H1 (cell line): ENCODE measurements at regions not wholly inside any gene's neighbourhood (a gene's known extent, or its start where the extent isn't known, plus 50 kb on each side); places are given as distances from the start of the nearest gene placed in this dataset.
A peak's percentile ranks its signal among the peaks of the same experiment; 100 is the strongest.

Experiments used
- CTCF ChIA-PET: fragments of 300-600 bp; sonication (Branson Sonifier 250); formaldehyde crosslinking; loops from one replicate; lab custom pipeline; 2021; ENCODE audit not compliant: partially characterized antibody; lab: Charles Lee
- POLR2A ChIA-PET: fragments of 300-600 bp; sonication (Branson Sonifier 250); formaldehyde crosslinking; loops from one replicate; lab custom pipeline; 2021; ENCODE audit warnings: inconsistent platforms; ENCODE audit not compliant: partially characterized antibody; lab: Charles Lee
- DNase-seq, 2 experiments: peaks; one replicate each; pipeline versions ENCODE4 v3.0.0 to v3.0.0-alpha.2; 2010 to 2022; ENCODE audit warnings: low spot score in 2 of 2, low read depth in 1 of 2, mixed read lengths in 1 of 2
- FAIRE-seq: peaks from 2 replicates; lab custom pipeline; 2011; peaks lifted over from hg19 to GRCh38; lab: Jason Lieb, UNC
- H2AFZ ChIP-seq: 2 replicates; pipeline ENCODE4 v1.8.1; 2012; ENCODE audit warnings: low read length, inconsistent platforms
- H2AK5ac ChIP-seq: 2 replicates; pipeline ENCODE4 v1.6.1; 2013; ENCODE audit warnings: low read depth, low read length
- H2BK120ac ChIP-seq: replicated peaks from 2 replicates; pipeline ENCODE3; 2013; ENCODE audit warnings: low read depth, low read length, inconsistent platforms
- H2BK12ac ChIP-seq: 2 replicates; pipeline ENCODE4 v1.6.1; 2013; ENCODE audit warnings: low read depth, low read length
- H2BK15ac ChIP-seq: 2 replicates; pipeline ENCODE4 v1.6.1; 2013; ENCODE audit warnings: low read length
- H2BK20ac ChIP-seq: 2 replicates; pipeline ENCODE4 v1.6.1; 2013; ENCODE audit warnings: low read length
- H2BK5ac ChIP-seq: 2 replicates; pipeline ENCODE4 v1.6.1; 2013; ENCODE audit warnings: low read depth, low read length
- H3K14ac ChIP-seq: 2 replicates; pipeline ENCODE4 v1.6.1; 2013; ENCODE audit warnings: inconsistent platforms; ENCODE audit not compliant: insufficient read length
- H3K18ac ChIP-seq: 2 replicates; pipeline ENCODE4 v1.6.1; 2013; ENCODE audit warnings: low read length; ENCODE audit errors: extremely low read depth
- H3K23ac ChIP-seq: 2 replicates; pipeline ENCODE4 v1.6.1; 2013; ENCODE audit warnings: inconsistent platforms; ENCODE audit not compliant: insufficient read length
- H3K23me2 ChIP-seq: 2 replicates; pipeline ENCODE4 v1.6.1; 2013; ENCODE audit warnings: low read depth, low read length
- H3K27ac ChIP-seq: 2 replicates; pipeline ENCODE4 v1.6.1; 2011; ENCODE audit warnings: low read depth, low read length, inconsistent platforms
- H3K27me3 ChIP-seq, 4 experiments: replicated peaks in 1 of 4; 1 replicate in 1 of 4; 2 replicates in 3 of 4; pipeline versions ENCODE4 v1.6.1 to v1.8.1; 2011 to 2013; ENCODE audit warnings: low read length in 3 of 4, mild to moderate bottlenecking in 3 of 4, inconsistent platforms in 2 of 4, mixed read lengths in 2 of 4, moderate library complexity in 1 of 4; ENCODE audit not compliant: control insufficient read depth in 3 of 4, insufficient read depth in 3 of 4; ENCODE audit errors: extremely low read depth in 1 of 4
- H3K36me3 ChIP-seq, 4 experiments: 2 replicates each; pipeline versions ENCODE4 v1.6.1 to v1.8.1; 2011 to 2013; ENCODE audit warnings: mild to moderate bottlenecking in 4 of 4, low read length in 3 of 4, moderate library complexity in 2 of 4, control low read depth in 1 of 4, inconsistent platforms in 1 of 4; ENCODE audit not compliant: insufficient read depth in 4 of 4, control insufficient read depth in 2 of 4
- H3K4ac ChIP-seq: replicated peaks from 2 replicates; pipeline ENCODE3; 2013; ENCODE audit warnings: low read length, low read depth, mixed read lengths, inconsistent platforms; ENCODE audit not compliant: insufficient read length
- H3K4me1 ChIP-seq, 4 experiments: replicated peaks in 1 of 4; 1 replicate in 1 of 4; 2 replicates in 3 of 4; pipeline versions ENCODE4 v1.6.1 to v1.8.1; 2011 to 2013; ENCODE audit warnings: low read length in 3 of 4, inconsistent platforms in 2 of 4, mixed read lengths in 1 of 4; ENCODE audit not compliant: insufficient read depth in 4 of 4, control insufficient read depth in 3 of 4
- H3K4me2 ChIP-seq, 2 experiments: 2 replicates each; pipeline versions ENCODE4 v1.6.1 to v1.8.1; 2011 to 2013; ENCODE audit warnings: low read depth in 2 of 2, low read length in 2 of 2, control low read depth in 1 of 2, inconsistent platforms in 1 of 2, mild to moderate bottlenecking in 1 of 2; ENCODE audit not compliant: insufficient read depth in 1 of 2
- H3K4me3 ChIP-seq, 4 experiments: fragments of 200-600, 300-600 bp in 1 of 4; sonication (generic), shearing (Covaris generic), sonication (Bioruptor Twin) in 1 of 4; 2 replicates each; pipeline versions ENCODE4 v1.5.1 to v1.8.1; 2011 to 2016; ENCODE audit warnings: low read length in 4 of 4, low read depth in 3 of 4, control low read depth in 2 of 4, inconsistent platforms in 2 of 4, mild to moderate bottlenecking in 2 of 4, mixed read lengths in 1 of 4, moderate library complexity in 1 of 4; ENCODE audit not compliant: insufficient read depth in 2 of 4; ENCODE audit errors: extremely low read depth in 1 of 4
- H3K56ac ChIP-seq: replicated peaks from 2 replicates; pipeline ENCODE3; 2013; ENCODE audit warnings: low read depth, mild to moderate bottlenecking, mixed read lengths, low read length, inconsistent platforms; ENCODE audit not compliant: insufficient read length
- H3K79me1 ChIP-seq: 2 replicates; pipeline ENCODE4 v1.6.1; 2013; ENCODE audit warnings: low read depth, low read length, control low read depth
- H3K79me2 ChIP-seq, 2 experiments: 2 replicates each; pipeline versions ENCODE4 v1.6.1 to v1.8.1; 2012 to 2013; ENCODE audit warnings: low read length in 2 of 2, mild to moderate bottlenecking in 2 of 2, inconsistent platforms in 1 of 2; ENCODE audit not compliant: insufficient read depth in 2 of 2, control insufficient read depth in 1 of 2
- H3K9ac ChIP-seq, 4 experiments: replicated peaks in 1 of 4; 1 replicate in 1 of 4; 2 replicates in 3 of 4; pipeline versions ENCODE4 v1.6.1 to v1.8.1; 2011 to 2013; ENCODE audit warnings: low read depth in 3 of 4, low read length in 3 of 4, control low read depth in 2 of 4, mild to moderate bottlenecking in 2 of 4, moderate library complexity in 2 of 4, inconsistent platforms in 1 of 4; ENCODE audit errors: extremely low read depth in 1 of 4
- H3K9me3 ChIP-seq, 2 experiments: 2 replicates each; pipeline versions ENCODE4 v1.6.1 to v1.8.1; 2012 to 2013; ENCODE audit warnings: mild to moderate bottlenecking in 2 of 2, moderate library complexity in 2 of 2, control low read depth in 1 of 2, inconsistent platforms in 1 of 2, low read depth in 1 of 2, low read length in 1 of 2, mixed read lengths in 1 of 2; ENCODE audit not compliant: insufficient read depth in 2 of 2
- H4K20me1 ChIP-seq, 2 experiments: replicated peaks in 1 of 2; 2 replicates each; pipeline versions ENCODE3 to v1.8.1; 2011 to 2013; ENCODE audit warnings: inconsistent platforms in 2 of 2, low read length in 2 of 2, mild to moderate bottlenecking in 1 of 2; ENCODE audit not compliant: insufficient read depth in 2 of 2, control insufficient read depth in 1 of 2
- H4K5ac ChIP-seq: 2 replicates; pipeline ENCODE4 v1.6.1; 2013; ENCODE audit warnings: low read length, low read depth, mixed read lengths, inconsistent platforms; ENCODE audit not compliant: insufficient read length
- H4K8ac ChIP-seq: 2 replicates; pipeline ENCODE4 v1.8.0; 2013; ENCODE audit warnings: mild to moderate bottlenecking, moderate library complexity, low read length, inconsistent platforms; ENCODE audit not compliant: insufficient read depth; ENCODE audit errors: extremely low read depth
- H4K91ac ChIP-seq: replicated peaks from 2 replicates; pipeline ENCODE3; 2013; ENCODE audit warnings: low read length, mixed read lengths, inconsistent platforms; ENCODE audit not compliant: insufficient read length
- BRCA1 ChIP-seq: IDR thresholded peaks from 2 replicates; pipeline ENCODE4 v1.6.1; 2012; ENCODE audit warnings: low read depth, low read length, improper control_type of control experiment
- E2F6 ChIP-seq: IDR thresholded peaks from 2 replicates; pipeline ENCODE4 v1.6.1; 2012; ENCODE audit warnings: inconsistent platforms
- MAFK ChIP-seq: IDR thresholded peaks from 2 replicates; pipeline ENCODE4 v1.6.1; 2012; ENCODE audit warnings: low read depth, mild to moderate bottlenecking, improper control_type of control experiment, low read length
- PHF8 ChIP-seq: fragments of 200-600 bp; sonication (generic); conservative IDR thresholded peaks from 2 replicates; pipeline ENCODE4 v1.7.1; 2012; ENCODE audit warnings: low read depth, mild to moderate bottlenecking, inconsistent platforms, low read length, moderate library complexity
- POLR2AphosphoS5 ChIP-seq: IDR thresholded peaks from 2 replicates; pipeline ENCODE4 v1.6.1; 2011; ENCODE audit warnings: low read depth, low read length
- TAF1 ChIP-seq: IDR thresholded peaks from 2 replicates; pipeline ENCODE4 v1.6.1; 2011; ENCODE audit warnings: mild to moderate bottlenecking, low read depth, low read length
- YY1 ChIP-seq: IDR thresholded peaks from 2 replicates; pipeline ENCODE4 v1.6.1; 2011; ENCODE audit warnings: low read depth, mild to moderate bottlenecking, low read length
- ZNF274 ChIP-seq: IDR thresholded peaks from 2 replicates; pipeline ENCODE4 v1.7.0; 2012; ENCODE audit warnings: low read length, borderline replicate concordance; ENCODE audit errors: extremely low read depth
- WGBS, 2 experiments: shearing (Covaris generic) in 1 of 2; methylation state at CpG; one replicate each; pipeline versions ENCODE4 v1.1.6 to v1.1.7; 2013 to 2015; ENCODE audit warnings: low lambda C conversion rate in 2 of 2, mixed read lengths in 2 of 2, inconsistent platforms in 1 of 2, low coverage in 1 of 2, missing lambda C conversion rate in 1 of 2; ENCODE audit not compliant: insufficient replicate concordance in 2 of 2, insufficient coverage in 1 of 2, insufficient read length in 1 of 2; ENCODE audit errors: extremely low coverage in 1 of 2, missing lambda C conversion rate in 1 of 2; 5-methylcytosine and 5-hydroxymethylcytosine counted together
- TF ChIP-seq, protein P1 (sequence below), 3 experiments: IDR thresholded peaks; 1 replicate in 2 of 3; 2 replicates in 1 of 3; pipeline versions ENCODE4 v1.5.1 to v1.6.1; 2011; ENCODE audit warnings: low read length in 3 of 3, mild to moderate bottlenecking in 3 of 3, inconsistent platforms in 2 of 3, low read depth in 1 of 3, moderate library complexity in 1 of 3; ENCODE audit not compliant: insufficient read depth in 1 of 3; ENCODE audit errors: control extremely low read depth in 1 of 3

GRCh38 chr11:119480380-119481020, 57.5 kb upstream of the THY1 start:
- H3K9me3 ChIP-seq: no peaks in the 10 kb centered on the region
- H3K4me2 ChIP-seq: no peak overlapping the region
- H2BK15ac ChIP-seq: peak overlapping the region; percentile 6; the same call in 1 of the 2 replicates
- DNase-seq (peak in 1 of 2 experiments; percentile 39), FAIRE-seq (no peak)
- no peak overlapping the region for H3K27ac ChIP-seq
- H4K20me1 ChIP-seq: peaks cover 0 to 7% of the 10 kb centered on the region in 2 experiments
- H2BK5ac ChIP-seq: peak overlapping the region; percentile 31; the same call in 1 of the 2 replicates
- no peaks in the 10 kb centered on the region for H3K79me2 ChIP-seq
- no peaks in the 10 kb centered on the region; a peak in 2 of 7 replicates for H3K27me3 ChIP-seq
- WGBS, 2 experiments: 86% methylated on average over 11 of the region's 11 CpGs; no CpG with 5 or more reads in 1 of the 2 experiments
- H2BK120ac ChIP-seq: no peak overlapping the region
- H3K18ac ChIP-seq: no peak overlapping the region
- peak overlapping the region; percentile 77; the same call in 1 of the 2 replicates for H2AK5ac ChIP-seq
- peaks cover 5% of the 10 kb centered on the region; the same call in 1 of the 2 replicates for H3K23me2 ChIP-seq
- peak overlapping the region; percentile 44; the same call in 1 of the 2 replicates for H2BK12ac ChIP-seq
- no peaks in the 10 kb centered on the region for H3K79me1 ChIP-seq
- no peak overlapping the region for H3K56ac ChIP-seq
- no peak overlapping the region for H4K5ac ChIP-seq
- H2AFZ ChIP-seq: no peak overlapping the region
- POLR2A ChIA-PET: interaction anchor here (1.2 kb wide), 1 partner anchor 86 kb away, joined by 3 read pairs; no protein-coding TSS in a partner anchor
- no peak overlapping the region for H3K23ac ChIP-seq
- H4K91ac ChIP-seq: no peak overlapping the region
- H3K4me1 ChIP-seq: 0 out of 7 replicates have a peak, but pooled peaks cover 0 to 2% (median 0%) of the 10 kb centered on the region in 4 experiments
- no peak overlapping the region; the same call in 1 of the 2 replicates for H4K8ac ChIP-seq
- no peak overlapping the region for H2BK20ac ChIP-seq
- H3K4me3 ChIP-seq: no peak overlapping the region
- no peak overlapping the region for H3K14ac ChIP-seq
- no peaks in the 10 kb centered on the region for H3K36me3 ChIP-seq
- CTCF ChIA-PET: interaction anchor here (0.6 to 9.8 kb wide), 53 partner anchors 11 to 632 kb away, joined by 3 to 160 read pairs (median 4); partner anchors contain the start of genes THY1 and USP2
- H3K9ac ChIP-seq: no peak overlapping the region
- H3K4ac ChIP-seq: peak overlapping the region; percentile 35
- no peak for TF ChIP-seq ZNF274
- TF ChIP-seq PHF8: no peak
- TF ChIP-seq TAF1: no peak
- TF ChIP-seq MAFK: no peak
- no peak for TF ChIP-seq YY1
- no peak for TF ChIP-seq BRCA1
- TF ChIP-seq POLR2AphosphoS5: no peak
- TF ChIP-seq, protein P1, sequence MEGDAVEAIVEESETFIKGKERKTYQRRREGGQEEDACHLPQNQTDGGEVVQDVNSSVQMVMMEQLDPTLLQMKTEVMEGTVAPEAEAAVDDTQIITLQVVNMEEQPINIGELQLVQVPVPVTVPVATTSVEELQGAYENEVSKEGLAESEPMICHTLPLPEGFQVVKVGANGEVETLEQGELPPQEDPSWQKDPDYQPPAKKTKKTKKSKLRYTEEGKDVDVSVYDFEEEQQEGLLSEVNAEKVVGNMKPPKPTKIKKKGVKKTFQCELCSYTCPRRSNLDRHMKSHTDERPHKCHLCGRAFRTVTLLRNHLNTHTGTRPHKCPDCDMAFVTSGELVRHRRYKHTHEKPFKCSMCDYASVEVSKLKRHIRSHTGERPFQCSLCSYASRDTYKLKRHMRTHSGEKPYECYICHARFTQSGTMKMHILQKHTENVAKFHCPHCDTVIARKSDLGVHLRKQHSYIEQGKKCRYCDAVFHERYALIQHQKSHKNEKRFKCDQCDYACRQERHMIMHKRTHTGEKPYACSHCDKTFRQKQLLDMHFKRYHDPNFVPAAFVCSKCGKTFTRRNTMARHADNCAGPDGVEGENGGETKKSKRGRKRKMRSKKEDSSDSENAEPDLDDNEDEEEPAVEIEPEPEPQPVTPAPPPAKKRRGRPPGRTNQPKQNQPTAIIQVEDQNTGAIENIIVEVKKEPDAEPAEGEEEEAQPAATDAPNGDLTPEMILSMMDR (IDR thresholded peaks at IDR 0.05; ENCODE audit: control extremely low read depth in 1 of 3, insufficient read depth in 1 of 3, low read depth in 1 of 3, low read length in 3 of 3): no peak
- no peak for TF ChIP-seq E2F6
